NK-92 (cell line): ENCODE measurements at regions not wholly inside any gene's neighbourhood (a gene's known extent, or its start where the extent isn't known, plus 50 kb on each side); places are given as distances from the start of the nearest gene placed in this dataset.

Experiments used
- DNase-seq: peaks from one replicate; lab custom pipeline; 2025; ENCODE audit not compliant: unreplicated experiment; lab: John Stamatoyannopoulos, UW

DNA sequence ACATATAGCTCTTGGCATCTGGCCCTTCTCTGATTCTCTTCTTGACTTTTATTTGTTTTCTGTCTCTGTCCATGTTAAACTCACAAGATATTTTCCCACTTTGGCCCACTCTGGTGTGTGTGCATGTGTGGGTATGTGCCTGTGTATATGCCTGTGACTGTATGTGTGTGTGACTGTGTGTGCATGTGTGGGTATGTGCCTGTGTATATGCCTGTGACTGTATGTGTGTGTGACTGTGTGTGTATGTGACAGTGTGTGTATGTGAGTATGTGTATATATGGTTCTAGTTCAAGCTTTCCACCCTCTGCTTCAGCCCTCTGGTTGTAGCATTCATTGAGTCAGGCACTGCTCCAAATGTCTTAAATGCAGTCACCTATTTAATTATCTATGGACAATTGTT is 88.6 kb upstream of the GGTLC1 start:
- no peak for DNase-seq

DNA sequence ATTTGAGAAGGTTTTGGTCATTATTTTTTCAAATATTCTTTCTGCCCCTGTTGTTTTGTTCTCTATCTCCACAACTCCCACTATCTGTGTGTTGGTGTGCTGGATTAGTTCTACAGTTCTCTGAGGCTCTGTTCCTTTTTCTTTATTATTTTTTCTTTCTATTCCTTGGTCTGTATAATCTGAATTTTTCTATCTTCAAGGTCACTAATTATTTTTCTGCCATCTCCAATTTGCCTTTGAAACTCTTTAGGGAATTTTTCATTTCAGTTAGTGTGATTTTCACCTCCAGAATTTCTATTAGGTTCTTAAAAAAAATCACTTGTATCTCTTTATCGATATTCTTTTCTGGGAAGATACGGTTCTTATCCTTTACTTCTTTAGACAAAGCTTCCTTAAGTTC is 82.1 kb upstream of the GGTLC1 start:
- DNase-seq: no peak

DNA sequence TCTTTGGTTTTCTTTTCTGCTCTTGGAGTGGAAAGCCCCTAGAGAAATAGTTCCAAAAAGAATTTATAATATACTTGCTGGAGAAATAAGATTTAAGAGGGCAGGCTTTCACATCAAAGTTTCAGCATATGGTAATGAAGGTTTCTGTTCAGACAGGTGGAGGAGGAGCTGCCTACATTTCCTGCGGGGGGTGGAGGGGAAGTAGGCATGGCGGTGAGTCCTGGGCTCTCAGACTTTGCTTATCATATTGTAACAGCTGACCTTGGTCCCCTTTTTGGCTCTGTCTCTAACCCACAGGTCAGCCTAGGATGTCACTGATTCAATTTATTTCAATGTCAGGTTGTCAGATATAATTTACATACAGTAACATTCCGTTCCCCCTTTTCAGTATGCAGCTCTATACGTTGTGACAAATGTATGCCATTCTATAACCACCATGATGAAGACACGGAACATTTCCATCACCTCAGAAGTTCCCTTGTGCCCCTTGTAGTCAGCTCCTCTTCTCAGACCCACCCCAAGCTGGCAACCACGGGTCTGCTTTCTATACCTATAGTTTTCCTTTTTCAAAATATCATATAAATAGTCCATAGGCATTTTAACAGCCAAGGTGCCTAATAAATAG is 77.6 kb upstream of the GGTLC1 start:
- no peak for DNase-seq

DNA sequence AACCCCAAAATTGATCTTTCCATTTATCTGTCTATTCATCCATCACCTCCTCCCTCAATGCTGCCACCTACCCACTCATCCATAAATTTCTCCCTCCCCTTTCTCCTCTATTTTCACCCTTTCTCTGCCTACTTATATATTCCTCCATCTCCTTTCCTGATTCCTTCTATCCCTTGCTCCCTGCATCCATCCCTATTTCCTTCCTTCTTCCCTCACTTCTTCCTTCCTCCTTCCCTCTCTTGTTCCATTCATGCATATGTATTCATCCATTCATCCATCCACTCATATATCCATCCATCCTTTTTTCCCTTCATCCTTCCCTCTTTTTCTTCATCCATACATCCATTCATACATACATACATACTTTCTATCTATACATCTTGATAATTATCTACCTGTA is 76.3 kb upstream of the GGTLC1 start:
- no peak for DNase-seq

DNA sequence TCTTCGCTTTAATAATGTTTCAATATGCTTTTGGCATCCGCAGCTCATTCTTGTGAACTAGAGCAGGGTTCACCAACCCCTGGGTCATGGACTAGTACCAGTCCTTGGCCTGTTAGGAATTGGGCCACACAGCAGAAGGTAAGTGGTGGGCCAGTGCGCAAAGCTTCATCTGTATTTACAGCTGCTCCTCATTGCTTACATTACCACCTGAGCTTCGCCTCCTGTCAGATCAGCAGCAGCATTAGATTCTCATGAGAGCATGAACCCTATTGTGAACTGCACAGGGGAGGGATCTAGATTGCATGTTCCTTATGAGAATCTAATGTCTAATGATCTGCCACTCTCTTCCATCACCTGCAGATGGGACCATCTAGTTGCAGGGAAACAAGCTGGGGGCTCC is 75.5 kb upstream of the GGTLC1 start:
- DNase-seq: no peak

DNA sequence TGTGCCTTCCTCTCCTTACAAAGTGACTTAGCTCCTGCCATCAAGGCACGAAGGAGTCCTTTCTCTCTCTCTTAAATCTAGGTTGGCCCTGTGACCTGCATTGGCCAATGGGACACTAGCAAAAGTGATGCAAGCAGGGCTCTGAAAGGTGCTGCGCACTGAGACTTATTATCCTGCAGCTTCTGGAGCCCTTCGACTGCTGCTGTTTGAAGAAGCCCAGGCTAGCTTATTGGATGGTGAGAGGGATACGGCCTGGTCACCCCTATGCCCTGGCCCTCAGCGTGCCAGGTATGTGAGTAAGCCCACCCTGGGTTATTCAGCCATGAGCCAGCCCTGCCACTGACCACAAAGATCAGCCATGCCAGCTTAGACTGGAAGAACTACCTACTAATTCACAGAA is 74.5 kb upstream of the GGTLC1 start:
- DNase-seq: no peak

DNA sequence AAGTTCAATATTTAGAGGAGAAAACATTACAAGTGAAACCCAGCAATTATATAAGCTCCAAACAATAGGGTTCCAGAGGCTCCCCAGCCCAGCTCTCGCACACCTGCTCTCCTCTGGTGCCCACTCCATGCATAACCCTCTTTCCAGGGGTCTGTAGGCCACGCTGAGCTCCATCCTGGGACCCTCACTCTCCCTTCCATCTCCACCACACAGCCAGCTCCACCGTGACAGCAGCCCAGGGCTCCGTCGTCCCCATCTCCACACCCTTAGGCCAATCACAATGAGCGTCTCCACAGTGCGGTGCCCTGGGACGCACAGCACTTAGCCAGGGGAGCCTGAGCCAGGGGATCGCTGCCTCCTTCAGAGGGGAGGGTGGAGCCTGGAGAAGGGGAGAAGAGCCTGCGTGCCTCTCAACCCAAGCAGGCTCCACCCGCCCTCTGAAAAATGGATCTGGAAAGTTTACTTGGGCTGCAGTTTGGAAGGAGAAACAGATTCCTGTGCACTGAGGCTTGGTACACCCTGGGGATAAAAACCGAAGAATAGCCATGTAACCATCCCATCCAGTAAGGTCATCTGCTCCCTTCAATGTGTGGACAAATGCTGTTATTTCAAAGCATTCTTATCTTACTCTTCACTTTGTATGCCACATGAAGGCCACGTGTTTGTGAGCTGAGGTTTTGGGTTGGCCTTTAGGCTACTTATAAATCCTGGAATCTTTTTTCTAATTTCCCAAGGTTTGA is 72.4 kb upstream of the GGTLC1 start:
- no peak for DNase-seq

DNA sequence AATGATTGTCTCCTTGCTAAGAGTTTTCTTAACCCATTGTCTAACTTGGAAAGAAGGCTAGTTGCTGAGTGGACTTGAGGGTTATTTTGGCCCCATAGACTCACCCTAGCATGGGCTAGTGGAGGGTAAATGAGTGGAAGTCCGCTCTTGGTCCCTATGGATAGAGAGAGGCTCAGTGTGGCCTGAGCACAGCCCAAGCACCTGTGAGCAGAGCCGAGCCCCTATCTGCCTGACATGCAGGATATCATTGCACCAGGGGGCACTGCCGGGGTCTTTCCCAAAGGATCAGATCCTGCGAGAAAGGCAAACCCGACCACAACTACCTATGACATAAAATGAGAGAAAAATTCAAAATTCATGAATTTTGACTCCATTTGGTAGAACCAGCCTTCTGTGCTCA is 70.6 kb upstream of the GGTLC1 start:
- DNase-seq: no peak

DNA sequence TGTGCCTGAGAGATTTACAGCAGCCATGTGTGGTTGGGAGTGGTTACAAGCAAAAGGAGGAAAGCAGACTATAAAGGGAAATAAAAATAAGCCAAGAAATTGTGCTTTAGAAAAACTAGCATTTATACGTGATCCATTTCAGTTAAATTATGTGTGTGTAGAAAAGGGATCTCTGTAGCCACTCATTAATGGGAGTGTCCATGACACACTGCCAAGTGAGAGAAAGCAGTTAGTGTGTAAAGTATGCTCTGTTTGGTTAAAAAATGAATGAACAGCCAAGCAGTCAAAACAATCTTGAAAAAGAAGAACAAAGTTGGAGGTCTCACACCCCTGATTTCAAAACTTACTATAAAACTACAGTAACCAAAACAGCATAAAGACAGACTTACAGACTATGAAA is 67.9 kb upstream of the GGTLC1 start:
- DNase-seq: no peak

DNA sequence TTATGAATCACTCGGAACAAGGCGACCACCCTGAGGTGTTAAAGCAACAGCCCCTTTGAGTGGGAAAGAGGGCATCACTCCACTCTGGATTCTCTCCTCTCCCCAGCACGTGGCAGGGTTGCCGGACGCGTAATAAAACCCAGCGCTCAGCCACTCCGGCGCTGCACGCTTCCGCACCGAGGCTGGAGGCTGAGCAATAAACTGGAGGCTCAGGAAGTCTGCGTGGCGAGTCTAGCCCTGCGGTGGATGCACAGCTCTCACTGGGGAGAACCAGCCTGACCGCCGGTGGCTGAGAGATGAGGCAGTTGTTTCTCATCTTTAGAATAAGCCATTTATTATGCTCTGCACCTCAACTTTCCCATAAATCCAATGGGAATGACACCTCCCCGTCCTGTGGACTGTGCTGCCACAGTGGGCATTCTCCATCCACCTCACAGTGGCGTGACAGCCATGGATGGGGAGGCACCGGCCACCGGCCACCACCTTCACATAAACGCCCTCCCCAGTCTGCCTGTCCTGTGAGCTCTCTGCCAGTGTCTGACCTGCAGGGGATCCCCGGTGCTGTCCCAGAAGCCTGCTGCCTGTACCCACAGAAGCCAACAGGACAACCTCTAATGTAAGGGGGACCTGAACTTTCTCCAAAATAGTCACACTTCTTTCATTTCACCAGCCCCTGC is 64.2 kb upstream of the GGTLC1 start:
- DNase-seq: no peak

DNA sequence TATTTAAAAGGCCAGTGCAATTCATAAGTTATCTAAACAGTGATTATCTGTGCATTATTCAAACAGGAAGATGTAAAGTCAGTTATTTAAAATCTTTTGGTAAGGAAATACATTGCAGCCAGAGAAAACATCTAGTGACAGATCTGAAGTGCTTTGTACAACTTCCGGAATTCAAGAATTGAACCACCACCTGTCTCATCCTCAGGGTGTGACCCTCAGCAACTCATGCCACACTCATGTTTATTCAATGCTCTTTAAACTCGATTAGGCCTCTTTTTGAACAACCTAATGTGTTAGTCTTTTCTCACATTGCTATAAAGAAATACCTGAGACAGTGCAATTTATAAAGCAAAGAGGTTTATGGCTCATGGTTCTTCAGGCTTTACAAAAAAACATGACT is 62.6 kb upstream of the GGTLC1 start:
- no peak for DNase-seq

DNA sequence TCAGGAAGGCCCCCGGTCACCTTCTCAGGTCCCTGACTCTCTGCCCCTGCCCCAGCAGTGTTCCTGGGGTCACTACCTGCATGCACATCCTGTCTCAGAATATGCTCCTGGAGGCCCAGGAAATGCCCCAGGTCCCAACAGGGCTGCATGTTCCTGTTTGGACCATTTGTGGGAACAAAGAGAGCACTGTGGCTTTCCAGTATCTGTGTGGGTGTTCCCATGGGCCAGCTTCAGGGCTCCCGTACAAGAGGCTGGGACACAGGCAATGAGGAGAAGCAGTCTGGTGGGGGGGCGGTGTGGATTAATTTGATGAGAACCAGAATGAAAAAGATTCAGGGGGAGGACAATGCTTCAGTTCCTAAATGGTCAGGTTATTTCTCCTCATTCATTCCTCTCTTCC is 61.5 kb upstream of the GGTLC1 start:
- DNase-seq: no peak

DNA sequence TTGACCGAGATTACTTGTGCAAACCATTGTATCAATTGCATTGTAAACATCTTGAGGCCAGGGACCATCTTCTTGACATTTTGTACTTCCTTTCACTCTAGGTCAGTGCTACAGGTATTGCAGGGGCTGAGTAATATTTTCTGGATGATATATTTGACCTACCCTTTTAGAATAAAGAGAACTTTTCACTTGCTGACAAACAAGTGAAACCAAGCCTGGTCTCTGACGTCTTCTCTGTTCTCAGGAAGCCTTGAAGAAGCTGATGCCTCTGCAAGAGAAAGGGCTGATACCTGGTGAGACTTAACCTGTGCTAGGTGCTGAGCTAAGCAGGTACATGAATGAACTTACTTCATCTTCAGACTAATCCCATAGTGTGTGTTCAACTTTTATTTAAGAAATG is 60.5 kb upstream of the GGTLC1 start:
- DNase-seq: no peak

DNA sequence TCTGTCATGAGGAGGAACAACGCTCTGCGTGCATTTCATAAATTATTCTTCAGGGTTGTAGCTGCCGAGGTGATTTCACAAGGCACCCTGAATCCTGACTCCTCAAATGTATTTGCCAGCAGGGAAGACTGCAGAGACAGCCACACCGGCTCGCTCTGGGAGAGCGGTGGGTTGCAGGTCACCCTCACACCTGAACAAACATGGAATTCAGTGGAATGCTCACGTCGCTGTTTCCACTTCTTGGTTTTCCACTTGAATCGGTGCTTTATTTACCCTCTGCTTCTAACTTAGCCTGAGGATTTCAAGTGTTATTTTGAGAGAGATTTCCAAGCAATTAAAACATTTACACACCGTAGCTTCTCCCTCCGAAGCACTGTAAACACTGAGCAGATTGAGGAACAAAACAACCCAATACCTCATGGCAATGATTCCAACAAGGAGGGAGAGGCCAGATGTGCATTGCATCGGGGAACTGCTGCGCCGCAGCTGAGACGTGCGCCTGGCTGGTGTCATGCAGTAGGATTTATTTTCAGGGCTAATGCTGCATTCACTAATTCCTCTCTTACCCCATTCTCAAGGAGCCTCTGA is 59.5 kb upstream of the GGTLC1 start:
- no peak for DNase-seq

DNA sequence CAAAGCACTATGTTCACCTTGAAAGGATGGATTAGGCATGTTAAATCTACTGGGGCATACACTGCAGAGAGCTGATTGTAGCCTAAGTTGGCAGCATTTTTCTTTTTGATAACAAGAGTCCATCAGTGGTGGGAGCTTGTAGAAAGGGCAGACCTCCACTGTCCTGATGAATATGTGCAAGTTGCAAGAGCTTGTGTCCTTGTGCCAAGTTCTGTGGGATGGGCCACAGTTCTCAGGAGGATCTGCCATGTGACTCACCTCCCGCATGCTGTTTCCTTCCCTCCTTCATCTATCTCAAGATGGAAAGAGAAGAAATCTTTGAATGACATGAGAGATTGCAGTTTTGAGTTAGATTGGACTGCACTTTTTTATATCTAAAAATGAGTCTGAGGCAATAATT is 58.3 kb upstream of the GGTLC1 start:
- DNase-seq: no peak

DNA sequence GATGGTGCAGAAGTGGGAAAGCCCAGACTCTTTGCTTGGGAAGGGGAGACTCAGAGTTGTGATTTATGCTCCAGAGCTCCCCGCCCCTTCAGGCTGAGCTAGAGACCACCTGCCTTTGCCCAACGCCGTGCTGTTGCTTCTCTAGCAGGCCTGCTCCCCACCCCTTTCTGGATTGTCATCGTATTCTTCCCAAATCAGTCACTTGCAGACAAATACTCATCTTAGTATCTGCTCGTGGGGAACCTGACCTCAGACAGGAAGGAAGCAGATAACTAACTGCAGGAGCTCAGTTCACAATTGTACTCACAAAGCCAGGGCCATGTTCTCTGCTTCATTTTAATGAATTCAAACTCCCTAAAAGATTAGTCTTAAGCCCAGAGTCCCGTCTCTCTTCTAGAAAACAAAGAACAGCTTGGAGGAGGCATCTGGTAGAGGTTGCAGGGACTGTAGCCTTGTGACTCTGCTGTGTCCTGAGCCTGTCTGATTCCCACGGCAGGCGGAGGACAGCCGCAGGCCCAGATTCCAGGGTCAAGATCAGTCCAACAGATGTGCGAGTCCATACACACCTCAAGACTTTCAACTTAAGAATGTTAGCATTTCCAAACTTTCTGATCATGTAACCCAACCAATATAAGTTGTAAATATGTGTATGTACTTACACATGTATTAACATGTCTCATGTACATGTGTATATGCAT is 57.2 kb upstream of the GGTLC1 start:
- no peak for DNase-seq

DNA sequence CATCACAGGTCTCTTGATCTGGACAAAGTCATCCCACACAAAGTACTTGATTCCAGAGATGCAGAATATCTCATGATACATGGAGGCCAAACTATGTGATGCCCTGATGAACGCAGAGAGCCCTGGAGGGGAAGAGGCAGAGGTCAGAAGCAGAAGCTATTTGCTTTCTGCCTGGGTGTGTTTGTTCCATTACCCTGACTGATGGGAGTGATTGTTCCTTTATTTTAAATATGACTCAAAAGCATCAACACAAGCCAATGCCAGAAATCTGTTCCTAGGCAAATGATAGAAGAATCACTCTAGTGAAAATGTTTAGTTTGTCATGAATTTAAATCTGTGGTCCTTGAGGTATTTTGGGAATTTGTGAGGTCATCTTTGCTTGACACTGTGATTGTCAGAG is 54.7 kb upstream of the GGTLC1 start:
- DNase-seq: no peak

DNA sequence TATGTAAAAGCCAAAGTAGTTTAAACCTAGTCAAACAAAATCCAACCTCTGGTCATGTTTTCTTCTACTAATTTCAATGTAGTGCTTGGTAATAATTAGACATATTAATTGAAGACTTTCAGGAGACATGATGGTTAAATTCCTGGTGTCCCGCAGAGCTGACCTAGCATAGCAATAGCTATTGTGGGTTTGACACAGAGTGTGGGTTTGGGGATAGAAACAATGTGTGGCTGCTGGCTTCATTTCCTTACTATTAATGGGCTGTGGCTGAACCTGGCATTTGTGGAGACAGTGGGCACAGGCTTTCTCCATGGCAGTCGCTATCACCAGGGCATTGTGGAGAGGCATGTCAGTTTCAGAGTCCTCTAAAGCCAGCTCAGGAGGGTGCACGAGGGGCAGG is 54.1 kb upstream of the GGTLC1 start:
- DNase-seq: no peak

DNA sequence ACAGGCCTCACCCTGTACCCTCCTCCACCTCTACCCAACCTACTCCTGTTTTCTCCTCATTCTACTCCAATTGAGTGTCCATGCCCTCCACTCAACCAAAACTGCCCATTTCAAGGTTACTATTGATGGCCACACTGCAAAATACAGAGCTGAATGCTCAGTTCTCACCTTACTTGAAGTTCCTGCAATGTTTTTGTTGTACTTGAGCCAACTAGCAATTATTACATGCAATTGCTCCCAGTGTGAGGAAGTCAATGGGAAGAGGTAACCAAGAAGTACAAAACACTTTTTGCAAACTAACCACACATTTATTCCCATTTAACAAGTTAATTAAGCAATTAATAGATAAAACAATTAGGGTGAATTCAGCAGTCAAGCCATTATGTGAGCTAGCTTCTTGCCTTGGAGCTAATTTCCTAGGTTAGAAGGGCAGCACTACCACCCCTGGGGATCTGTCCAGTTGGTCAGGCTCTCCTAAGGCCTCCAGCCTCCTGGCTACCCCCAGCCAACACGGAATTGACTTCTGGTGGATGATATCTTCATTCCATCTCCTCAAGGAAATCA is 52.4 kb upstream of the GGTLC1 start:
- DNase-seq: no peak

DNA sequence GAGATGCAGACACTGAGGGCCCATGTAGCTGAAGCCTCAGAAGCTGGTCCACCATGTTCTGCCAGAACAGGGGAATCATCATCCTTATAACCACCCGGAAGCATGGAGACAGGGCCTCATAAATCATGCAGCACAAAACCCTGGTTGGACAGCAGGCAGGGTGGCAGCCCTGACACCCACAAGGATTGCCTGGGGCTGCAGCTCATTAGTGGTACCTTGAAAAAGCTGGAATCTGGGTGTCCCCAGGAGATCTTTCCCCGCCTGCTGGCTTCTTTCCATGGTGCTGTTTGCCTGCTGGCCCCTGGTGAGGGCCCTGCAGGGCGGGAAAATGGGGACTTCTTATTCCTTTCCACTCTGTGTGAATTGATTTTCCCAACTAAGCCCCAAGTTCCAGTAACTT is 50.6 kb upstream of the GGTLC1 start:
- DNase-seq: no peak
